HG03025 (cell line): ENCODE measurements at regions not wholly inside any gene's neighbourhood (a gene's known extent, or its start where the extent isn't known, plus 50 kb on each side); places are given as distances from the start of the nearest gene placed in this dataset.
"Not testable (repeated sequence)": the region's sequence is repeated elsewhere in the genome, so short reads cannot be mapped to it uniquely, and the experiment has no call there.

Source experiments
- ATAC-seq: cut with Tn5 transposase; IDR thresholded peaks from one replicate; pipeline ENCODE4 v1.9.1; 2021; ENCODE audit warnings: mild to moderate bottlenecking, moderate library complexity; ENCODE audit not compliant: unreplicated experiment, low FRiP score

DNA sequence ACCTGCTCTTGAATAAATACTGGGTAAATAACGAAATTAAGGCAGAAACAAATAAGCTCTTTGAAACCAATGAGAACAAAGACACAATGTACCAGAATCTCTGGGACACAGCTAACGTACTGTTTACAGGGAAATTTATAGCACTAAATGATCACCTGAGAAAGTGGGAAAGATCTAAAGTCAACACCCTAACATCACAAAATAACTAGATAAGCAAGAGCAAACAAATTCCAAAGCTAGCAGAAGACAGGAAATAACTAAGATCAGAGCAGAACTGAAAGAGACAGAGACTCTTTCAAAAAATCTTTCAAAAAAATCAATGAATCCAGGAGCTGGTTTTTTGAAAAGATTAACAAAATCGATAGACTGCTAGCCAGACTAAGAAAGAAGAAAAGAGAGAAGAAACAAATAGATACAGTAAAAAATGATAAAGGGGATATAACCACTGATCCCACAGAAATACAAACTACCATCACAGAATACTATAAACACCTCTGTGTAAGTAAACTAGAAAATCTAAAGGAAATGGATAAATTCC lies 487.5 kb downstream of the CHSY3 start:
- not testable (repeated sequence) for ATAC-seq

DNA sequence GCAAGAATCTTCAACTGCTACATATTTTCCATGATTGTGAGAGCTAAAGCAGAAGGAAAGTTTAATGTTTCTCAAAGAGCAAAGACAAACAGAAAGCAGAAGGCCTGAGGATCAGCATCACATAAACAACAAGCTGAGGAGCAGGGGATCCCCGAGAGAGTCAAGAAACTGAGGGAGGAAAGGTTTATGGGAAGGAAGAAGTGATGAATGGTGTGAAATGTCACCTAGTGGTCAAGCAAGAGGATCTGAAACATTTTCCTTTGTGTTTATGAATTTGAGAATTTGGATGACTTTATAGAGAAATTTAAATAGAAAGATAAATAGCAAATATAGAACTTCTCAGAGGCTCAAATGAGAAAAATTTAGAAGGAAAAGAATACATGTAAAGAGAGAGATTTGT lies 481.9 kb downstream of the CHSY3 start:
- no peak for ATAC-seq

DNA sequence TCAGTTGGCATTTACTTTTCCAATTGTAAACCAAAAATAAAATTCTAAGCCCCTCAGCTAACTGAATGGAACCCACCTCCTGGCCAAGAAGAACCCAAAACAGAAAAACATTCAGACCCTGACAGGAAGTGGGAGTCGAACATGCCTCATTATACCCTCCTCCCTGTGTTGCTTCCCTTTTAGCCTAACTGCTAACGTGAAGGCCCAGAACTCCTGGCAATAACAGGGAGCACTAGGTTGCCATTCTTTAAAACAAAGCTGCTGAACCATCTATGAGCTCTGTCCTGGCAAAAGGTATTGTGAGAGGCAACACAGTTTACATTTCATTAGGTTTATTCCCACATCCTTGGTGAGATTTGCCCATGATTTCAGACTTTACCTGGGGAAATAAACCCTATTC lies 481.4 kb downstream of the CHSY3 start:
- ATAC-seq: no peak

DNA sequence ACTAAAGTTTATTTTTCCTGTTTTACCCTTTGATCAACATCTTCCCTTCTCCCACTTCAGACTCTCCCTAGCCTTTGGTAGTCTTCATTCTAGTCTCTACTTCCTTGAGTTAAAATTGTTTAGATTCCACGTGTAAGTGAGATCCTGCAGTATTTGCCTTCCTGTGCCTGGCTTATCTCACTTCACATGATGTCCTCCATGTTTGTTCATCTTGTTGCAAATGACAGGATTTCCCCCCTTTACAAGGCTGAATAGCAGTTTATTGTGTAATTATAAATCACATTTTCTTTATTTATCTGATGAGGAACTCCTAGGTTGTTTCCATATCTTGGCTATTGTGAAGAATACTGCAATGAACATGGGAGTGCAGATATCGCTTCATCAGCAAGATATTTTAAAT lies 461.7 kb downstream of the CHSY3 start:
- ATAC-seq: no peak

DNA sequence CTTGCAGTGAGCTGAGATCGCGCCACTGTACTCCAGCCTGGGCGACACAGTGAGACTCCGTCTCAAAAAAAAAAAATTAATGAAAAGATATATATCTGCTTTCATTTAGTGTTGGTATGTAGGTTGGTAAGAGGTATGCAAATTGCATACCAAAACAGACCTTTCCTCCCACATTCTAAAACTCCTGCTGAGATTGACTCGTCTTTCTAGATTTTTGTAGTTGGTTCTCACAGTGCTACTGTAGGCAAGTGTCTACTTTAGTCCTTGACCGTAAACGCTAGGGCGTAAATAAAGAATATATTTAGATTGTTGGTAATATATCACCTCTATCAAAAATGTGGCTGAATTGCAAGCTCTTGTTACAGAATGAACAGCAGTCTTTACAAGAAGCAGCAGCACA lies 445.9 kb downstream of the CHSY3 start:
- ATAC-seq: no peak

DNA sequence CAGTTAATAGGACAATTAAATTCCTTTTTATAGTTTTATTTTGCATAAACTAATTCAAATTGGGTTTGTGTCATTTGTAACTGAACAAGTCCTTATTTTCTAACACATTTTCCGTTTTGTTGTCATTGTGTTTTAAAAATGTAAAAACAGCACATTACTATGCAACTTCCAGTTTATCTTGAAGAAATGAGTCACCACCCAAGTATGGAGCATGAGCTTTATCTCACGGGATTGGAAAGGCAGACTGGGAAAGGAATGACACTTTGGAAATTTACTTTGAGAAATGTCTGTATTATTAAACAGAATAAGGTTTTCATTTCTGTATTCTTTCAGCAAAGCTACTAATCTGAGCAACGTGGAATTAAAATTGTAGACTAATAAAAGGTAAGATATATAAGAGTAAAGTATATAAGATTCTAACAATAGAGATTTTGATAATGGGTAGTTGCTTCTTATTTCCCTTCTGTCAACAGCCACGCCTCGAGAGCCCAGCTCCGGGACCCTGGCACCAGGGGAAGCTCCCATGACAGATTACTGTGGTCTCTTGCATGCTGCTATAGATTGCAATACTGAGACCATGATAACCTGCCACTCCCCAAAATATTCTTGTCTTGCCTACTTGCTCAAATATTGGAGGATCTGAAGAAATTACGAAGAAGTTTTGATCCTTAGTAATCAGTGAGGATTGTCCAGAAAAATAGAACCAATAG lies 433.1 kb downstream of the CHSY3 start:
- no peak for ATAC-seq

DNA sequence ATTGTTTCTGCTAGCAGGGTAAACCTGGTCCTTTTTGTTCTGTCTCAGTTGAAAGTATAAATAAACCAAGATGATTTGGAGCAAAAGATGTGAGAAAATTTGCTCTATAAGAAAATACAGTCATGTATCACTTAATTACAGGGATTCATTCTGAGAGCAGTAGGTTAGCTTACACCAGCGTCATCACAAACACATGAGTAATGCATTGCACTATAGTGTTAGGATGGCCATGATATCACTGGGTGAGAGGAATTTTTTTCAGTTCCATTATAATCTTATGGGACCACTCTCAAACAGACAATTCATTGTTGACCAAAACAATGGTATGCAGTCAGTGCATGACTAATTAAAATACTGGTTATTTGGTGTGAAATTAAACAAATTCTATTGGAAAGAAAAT lies 430.9 kb downstream of the CHSY3 start:
- ATAC-seq: no peak

DNA sequence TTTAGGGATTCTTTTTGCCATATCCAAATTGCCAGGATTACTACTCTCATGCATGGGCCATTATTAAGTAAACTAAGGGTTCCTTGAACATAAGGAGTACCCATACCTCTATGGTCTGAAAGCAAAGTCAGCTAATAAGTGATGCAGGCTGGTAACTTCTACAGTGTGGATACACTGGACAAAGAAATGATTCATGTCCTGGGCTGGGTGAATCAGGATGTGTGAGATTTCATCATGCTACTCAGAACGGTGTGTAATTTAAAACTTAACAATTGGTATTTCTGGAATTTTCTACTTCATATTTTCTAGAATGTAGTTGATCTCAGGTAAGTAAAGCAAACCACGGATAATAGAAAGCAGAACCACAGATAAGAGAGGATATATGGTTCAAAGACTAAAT lies 428.8 kb downstream of the CHSY3 start:
- no peak for ATAC-seq

DNA sequence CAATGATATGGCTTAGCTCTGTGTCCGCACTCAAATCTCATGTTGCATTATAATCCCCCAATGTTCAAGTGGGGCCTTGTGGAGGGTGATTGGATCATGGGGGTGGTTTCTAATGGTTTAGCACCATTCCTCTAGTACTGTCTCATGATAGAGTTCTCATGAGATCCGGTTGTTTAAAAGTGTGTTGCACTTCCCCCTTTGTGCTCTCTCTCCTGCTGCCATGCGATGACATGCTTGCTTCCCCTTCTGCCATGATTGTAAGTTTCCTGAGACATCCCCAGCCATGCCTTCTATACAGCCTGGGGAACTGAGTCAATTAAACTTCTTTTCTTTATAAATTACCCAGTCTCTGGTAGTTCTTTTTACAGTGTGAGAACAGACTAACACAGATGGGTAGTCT lies 427.1 kb downstream of the CHSY3 start:
- no peak for ATAC-seq

DNA sequence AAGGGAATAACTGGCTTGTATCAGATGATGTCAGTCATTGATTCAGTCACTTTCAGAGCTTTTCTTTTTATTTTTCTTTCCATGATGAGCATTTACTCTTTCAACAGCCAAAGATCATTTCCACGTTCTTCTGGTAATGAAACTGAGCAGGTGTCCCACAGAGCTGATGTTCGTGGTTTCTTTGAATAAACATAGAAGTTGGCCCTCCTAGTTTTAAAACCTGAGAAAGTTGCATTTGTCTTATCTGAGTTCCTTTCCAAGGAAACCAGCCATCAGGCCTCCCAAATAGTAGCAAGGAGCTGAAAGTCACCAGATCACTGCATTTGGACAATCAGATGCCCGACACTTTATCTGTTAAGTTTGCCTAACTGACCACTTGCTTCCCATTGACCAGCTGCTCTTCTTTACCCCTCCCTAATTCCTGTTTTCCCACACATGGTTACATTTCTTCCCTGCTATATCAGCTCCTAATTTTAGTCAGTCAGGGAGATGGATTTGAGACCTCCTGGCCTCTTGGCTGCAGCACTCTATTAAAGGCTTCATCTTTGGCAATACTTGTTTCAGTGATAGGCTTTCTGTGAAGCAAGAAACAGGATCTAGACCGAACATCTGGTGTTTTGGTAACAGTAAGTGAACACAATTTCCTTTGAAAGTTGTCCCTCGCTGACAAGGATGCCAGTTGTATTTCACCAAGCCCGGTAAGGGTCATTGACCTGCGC lies 420.8 kb downstream of the CHSY3 start:
- no peak for ATAC-seq

DNA sequence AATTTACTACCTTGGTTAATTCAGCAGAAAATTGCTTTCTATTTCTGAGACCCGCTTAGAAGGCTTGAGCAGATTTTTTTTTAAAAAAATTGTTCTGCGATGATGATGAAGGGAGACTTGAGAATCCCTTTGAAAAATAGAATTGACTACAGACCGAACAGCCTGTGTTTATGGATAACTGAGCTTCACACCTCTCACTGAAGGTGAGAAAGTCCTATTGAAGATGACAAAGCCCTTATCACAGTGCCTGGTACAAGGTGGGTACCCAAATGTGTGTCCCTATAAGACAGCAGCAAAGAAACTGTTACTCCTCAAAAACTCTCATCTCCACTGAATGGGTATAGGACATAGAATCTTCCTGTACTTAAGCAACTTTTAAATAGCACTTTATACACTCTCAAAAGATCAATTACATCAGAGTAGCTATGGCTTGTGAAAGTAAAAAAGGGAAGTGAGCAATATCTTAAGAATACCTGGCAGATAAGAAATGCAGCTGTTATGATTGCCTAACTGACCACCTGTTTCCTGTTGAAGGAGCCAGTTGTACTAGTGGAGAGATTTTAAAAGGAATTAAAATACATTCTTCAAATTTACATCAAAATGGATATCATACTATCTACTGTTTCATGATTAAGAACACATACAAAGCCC lies 419.7 kb downstream of the CHSY3 start:
- ATAC-seq: peak; percentile 100

DNA sequence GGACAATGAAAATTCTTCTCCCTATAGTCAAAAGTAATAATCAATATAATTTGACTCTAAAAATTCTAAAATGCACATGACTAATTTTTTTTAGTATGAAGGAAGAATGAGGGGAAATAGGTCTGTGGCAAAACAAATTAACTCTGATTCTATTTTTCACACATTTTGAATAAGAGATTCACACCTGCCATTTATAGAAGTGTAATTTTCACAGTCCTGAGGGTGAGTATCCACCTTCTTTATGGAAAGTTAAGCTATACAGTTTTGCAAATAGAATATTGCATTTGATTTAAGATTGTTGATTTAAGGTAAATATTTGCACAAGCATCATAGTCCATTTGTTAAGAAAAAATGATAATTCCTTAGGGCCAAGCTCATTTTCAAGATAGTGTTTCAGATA lies 417.7 kb downstream of the CHSY3 start:
- no peak for ATAC-seq

DNA sequence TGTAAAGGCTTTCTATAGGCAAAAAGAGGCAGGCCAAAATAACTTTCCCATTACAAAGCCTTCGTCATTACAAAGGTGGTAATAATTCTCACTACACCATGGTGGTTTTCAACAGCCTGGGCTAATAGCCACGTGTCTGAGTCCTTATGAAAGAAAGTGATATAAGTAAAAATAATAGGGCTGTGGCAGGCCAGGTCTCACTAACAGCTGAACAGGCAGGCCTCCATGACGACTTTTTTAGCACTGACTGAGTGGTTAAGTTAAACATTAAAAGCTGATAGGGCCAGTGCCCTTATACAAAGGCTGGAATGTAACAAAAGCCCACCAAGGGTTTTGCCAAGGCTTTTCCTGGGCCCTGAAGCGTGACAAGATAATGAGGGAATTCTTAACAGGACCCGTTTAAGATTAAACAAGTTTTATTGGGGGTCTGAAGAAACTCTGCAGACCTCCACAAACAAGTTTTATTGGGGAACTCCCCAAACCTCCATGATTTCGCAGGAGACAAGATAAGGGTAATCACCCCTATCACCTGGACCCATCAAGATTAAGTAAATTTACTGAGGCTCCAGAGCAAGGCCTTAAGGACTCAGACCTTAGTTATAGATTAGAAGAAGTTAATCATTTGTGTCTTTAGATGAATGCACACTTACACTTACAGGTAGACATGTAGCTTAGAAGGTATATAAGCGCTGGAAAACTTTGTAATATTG lies 412.9 kb downstream of the CHSY3 start:
- ATAC-seq: no peak

DNA sequence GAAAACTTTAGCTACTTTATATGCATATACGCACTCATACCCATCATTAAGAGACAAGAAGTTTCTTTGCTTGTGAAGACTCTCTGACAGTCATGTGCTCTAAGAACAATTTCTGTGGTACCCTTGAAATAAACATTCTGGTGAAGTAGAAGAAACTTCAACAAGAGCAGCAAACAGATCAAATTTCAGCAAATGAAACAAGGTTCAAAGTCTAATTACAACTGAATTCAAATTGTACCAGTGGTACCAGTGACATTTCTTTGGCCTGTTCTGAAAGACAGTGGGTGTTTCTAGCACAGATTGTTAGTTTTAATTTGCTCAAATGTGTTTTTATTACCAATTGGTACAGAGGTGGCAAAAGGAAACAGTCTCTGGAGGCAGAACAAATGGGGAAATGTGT lies 391.0 kb downstream of the CHSY3 start:
- ATAC-seq: no peak

DNA sequence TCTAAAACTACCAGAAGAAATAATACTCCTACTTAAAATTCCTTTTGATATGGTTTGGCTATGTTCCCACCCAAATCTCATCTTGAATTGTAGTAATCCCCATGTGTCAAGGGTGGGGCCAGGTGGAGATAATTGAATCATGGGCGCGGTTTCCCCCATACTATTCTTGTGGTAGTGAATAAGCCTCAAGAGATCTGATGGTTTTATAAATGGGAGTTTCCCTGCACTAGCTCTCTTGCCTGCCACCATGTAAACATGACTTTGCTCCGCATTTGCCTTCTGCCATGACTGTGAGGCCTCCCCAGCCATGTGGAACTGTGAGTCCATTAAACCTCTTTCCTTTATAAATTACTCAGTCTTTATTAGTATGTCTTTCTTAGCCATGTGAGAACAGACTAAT lies 390.5 kb downstream of the CHSY3 start:
- not testable (repeated sequence) for ATAC-seq

DNA sequence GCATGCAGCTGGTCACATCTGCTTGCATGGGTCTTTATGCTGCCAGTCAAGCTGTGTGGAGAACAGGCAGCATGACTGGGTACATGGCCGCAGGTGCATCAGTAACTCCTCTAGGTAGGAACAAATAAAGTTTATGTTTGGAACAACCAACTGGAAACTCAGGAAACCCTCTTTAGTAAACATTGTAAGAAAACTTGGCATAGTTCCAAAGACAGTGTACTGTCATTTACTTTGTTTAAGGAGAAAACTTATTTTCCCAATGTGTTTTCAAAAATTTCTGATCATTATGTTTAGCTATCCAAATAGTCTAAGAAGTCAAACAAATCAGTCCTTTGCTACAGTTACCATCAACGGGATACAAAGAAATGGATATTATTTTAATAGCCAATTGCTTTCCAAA lies 386.0 kb downstream of the CHSY3 start:
- ATAC-seq: no peak

DNA sequence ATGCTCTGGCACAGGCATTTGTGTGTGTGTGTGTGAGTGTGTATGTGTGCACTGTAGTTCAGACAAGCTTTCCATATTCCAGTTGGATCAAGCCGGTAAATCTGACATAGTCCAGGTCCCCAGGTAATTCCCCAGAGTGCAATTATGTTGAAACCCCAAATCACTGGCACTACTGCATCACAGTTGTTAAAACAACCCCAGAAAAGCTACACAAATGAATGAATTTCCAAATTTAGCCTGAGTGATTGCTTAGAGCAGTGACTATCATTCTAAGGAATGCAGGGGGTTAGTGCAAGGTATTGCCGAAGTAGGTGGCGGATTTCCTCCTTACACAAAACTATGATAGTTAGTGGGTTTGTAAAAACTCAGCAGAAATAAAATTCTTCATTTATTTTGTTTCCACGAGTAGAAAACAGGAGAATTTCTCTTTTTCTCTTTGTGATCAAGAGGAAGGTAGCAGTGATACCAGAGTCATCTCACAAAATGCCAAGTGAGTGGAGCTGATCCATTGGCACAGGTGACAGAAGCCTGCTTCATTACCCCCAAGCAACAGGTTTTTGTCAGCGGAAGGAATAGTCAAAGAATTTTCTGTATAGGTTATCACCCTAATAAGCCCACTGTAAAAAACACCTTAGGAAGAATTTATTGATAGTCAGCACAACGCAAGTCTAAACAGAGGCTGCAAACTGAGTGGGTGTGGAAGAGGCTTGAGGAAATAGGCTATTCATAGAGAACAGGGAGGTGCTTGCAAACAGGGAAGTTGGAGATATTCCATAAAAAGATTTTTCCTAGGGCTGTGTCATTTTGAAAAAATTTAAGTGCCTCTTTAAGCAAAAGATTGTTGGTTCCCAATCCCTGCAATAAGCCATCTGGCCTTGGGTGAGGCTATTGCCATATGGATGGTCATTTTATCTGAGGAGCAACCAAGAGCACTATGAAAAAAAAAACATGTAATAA lies 385.1 kb downstream of the CHSY3 start:
- ATAC-seq: no peak

DNA sequence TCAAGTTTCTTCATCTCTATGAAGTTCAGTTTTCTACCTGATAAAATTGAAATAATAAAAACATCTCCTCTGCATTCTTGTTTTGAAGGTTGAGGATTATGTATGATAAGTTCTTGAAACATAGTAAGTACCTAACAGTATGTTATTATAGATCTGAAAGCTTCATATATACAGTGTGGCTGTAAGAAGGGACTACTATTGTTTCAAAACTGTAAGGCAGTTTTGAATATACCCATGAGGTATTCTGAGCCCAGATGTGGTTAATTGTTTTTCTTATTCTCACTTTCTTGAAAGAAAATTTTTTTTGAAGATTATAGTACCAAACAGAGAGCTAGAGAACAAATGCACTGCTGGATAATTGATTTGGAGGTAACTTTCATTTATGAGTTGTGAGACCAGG lies 383.2 kb downstream of the CHSY3 start:
- ATAC-seq: no peak

DNA sequence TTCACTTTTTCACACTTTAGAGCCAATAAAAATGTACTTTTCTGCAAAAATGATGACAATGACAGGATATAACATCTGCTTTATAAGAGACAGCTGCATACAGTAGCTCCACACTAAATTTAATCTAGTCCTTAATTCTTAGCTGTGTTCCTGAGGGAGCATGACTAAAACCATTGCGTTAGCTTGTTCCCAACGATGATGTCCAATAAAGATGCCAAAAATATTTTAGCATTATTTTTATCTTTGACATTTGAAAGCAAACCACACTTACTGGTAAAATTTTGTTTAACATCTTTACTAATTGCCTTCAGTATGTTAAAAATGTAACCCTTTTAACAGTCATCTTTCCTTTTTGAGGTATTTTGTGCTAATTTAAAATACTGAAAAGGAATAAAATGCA lies 382.7 kb downstream of the CHSY3 start:
- ATAC-seq: no peak

DNA sequence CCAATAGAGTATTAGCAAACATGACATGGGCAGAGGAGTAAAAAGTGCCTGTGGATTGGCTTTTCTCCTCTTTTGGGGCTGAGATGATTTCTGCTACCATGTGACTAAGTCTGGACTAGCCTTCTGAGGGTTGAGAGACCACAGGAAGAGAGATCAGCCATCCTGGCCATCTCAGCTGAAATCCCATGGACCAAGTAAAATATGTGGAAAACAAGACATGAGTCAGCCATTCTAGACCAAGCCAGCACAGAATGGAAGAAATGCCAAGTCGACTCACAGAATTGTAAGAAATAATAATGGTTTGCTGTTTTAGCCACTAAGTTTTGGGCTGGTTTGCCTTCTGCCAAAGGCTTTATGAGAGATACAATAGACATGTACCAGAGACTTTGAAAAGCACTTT lies 377.8 kb downstream of the CHSY3 start:
- no peak for ATAC-seq
